Activated CD4-positive, alpha-beta memory T cell treated with anti-CD3 and anti-CD28 coated beads, Interleukin-2, amount 10 ng/mL, durations not matched to agents 7 days and 5 days (primary cell): ENCODE measurements at regions not wholly inside any gene's neighbourhood (a gene's known extent, or its start where the extent isn't known, plus 50 kb on each side); places are given as distances from the start of the nearest gene placed in this dataset.

Experiments
- CTCF ChIA-PET: fragments of 350-600 bp; sonication (Branson Sonifier 250); formaldehyde crosslinking; loops from one replicate; lab custom pipeline; 2021; ENCODE audit warnings: antibody characterized with exemption, inconsistent platforms; lab: Charles Lee
- POLR2A ChIA-PET: fragments of 350-600 bp; sonication (Branson Sonifier 250); formaldehyde crosslinking; loops from one replicate; lab custom pipeline; 2021; ENCODE audit warnings: antibody characterized with exemption; lab: Charles Lee
- DNase-seq: peaks from one replicate; pipeline ENCODE4 v3.0.0-alpha.2; 2020
- H3K27ac Mint-ChIP-seq: one replicate; pipeline ENCODE4 v1.8.0; 2021; ENCODE audit warnings: mild to moderate bottlenecking, mixed read lengths
- H3K27me3 Mint-ChIP-seq: one replicate; pipeline ENCODE4 v1.8.0; 2021; ENCODE audit warnings: mixed read lengths
- H3K36me3 Mint-ChIP-seq: one replicate; pipeline ENCODE4 v1.8.0; 2021; ENCODE audit warnings: low read depth, mixed read lengths
- H3K4me1 Mint-ChIP-seq: one replicate; pipeline ENCODE4 v1.8.0; 2021; ENCODE audit warnings: mixed read lengths
- H3K4me3 Mint-ChIP-seq: one replicate; pipeline ENCODE4 v1.8.0; 2021; ENCODE audit warnings: mild to moderate bottlenecking, mixed read lengths
- H3K9me3 Mint-ChIP-seq: one replicate; pipeline ENCODE4 v1.8.0; 2021; ENCODE audit warnings: mixed read lengths

DNA sequence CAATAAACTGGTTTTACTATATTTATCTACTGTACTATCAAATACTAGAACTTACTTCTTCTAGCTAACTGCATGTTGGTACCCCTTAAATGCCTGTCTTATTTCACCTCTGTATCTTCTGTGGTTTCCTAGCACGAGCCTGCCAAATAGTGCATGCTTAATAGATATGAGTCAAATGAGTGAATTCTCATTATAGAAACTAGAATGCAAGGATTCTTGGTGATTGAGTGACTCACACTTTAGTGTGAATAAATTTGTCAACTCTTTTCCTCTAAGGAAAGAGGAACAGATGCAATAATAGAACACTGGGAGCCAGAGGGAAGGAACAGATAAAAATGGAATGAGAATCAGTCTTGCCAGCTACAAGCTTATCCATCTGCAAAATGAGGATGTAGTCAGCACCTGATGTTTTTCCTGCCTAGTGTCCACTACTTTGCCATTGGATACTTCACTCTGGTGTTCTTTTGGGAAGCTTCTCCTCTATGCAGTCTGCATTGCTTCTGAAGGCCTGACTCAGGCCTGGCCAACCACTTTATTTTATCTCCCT, 189.1 kb upstream of the CADPS start:
- H3K27me3 Mint-ChIP-seq, result no peaks in the 10 kb centered on the region
- POLR2A ChIA-PET, result no interaction called here
- CTCF ChIA-PET, result no interaction called here
- no peaks in the 10 kb centered on the region for H3K36me3 Mint-ChIP-seq
- H3K9me3 Mint-ChIP-seq, result peaks cover 4% of the 10 kb centered on the region
- H3K4me1 Mint-ChIP-seq, result no peaks in the 10 kb centered on the region
- no peak overlapping the region for H3K4me3 Mint-ChIP-seq
- no peak for DNase-seq
- H3K27ac Mint-ChIP-seq, result no peak overlapping the region

GRCh38 chr3:63067999-63068645, 192.9 kb upstream of the CADPS start:
- Mint-ChIP-seq H3K27ac (no peak overlapping the region), H3K27me3 (no peaks in the 10 kb centered on the region), H3K4me3 (no peak overlapping the region), H3K4me1 (no peaks in the 10 kb centered on the region), H3K36me3 (no peaks in the 10 kb centered on the region), H3K9me3 (peaks cover 4% of the 10 kb centered on the region)
- POLR2A ChIA-PET, result no interaction called here
- CTCF ChIA-PET, result no interaction called here
- DNase-seq, result no peak

- H3K27me3 Mint-ChIP-seq, result no peaks in the 10 kb centered on the region
- no peaks in the 10 kb centered on the region for H3K36me3 Mint-ChIP-seq
Observed at GRCh38 chr3:63069806-63070475, 194.7 kb upstream of the CADPS start.

DNA sequence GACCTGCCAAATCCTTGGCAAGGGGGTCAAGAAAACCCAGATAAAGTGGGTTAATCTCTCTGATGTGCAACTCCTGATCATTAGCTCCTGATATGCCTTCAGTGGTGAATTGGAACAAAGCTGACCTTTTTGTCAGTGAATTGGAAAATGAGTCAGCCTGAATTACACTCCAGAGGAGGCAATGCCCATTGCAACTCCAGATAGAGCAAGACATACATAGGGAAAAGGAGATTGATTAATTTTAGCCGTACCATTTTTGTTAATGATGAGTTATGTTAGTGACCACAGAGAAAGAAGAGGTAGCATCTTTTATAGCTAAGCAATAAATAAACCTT, 195.2 kb upstream of the CADPS start:
- Mint-ChIP-seq H3K4me1 (no peaks in the 10 kb centered on the region), H3K9me3 (peaks cover 4% of the 10 kb centered on the region), H3K4me3 (no peak overlapping the region), H3K27me3 (no peaks in the 10 kb centered on the region), H3K27ac (no peak overlapping the region), H3K36me3 (no peaks in the 10 kb centered on the region)
- ChIA-PET CTCF (no interaction called here), POLR2A (no interaction called here)
- DNase-seq, result no peak

More at GRCh38 chr3:63069806-63070475, 194.7 kb upstream of the CADPS start:
- ChIA-PET POLR2A (no interaction called here), CTCF (no interaction called here)
- Mint-ChIP-seq H3K4me1 (no peaks in the 10 kb centered on the region), H3K27ac (no peak overlapping the region), H3K9me3 (peaks cover 4% of the 10 kb centered on the region), H3K4me3 (no peak overlapping the region)
- no peak for DNase-seq

GRCh38 chr3:63076357-63076756, 201.1 kb upstream of the CADPS start:
- Mint-ChIP-seq H3K27ac (no peak overlapping the region), H3K9me3 (no peaks in the 10 kb centered on the region), H3K4me3 (no peak overlapping the region), H3K4me1 (no peaks in the 10 kb centered on the region), H3K36me3 (no peaks in the 10 kb centered on the region), H3K27me3 (no peaks in the 10 kb centered on the region)
- CTCF ChIA-PET, result no interaction called here
- DNase-seq, result no peak
- POLR2A ChIA-PET, result no interaction called here

DNA sequence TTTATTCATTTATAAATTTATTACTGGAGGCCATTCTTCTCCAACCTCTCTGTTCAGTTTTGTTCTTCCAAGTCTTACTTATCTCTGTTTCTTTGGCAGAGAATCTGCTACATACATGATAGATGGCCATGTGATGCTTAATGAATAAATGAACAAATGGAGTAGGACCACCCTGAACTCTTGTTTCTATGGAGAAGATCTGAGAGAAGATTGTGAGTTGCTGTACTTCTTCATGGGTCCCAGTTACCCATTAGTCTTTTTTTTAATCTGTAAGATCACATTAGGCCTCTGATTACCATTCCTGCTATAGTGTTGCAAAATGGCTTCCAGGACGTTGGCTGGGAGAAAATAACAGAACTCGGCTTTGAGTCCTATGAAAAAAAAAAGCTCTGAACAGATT, 191.9 kb upstream of the SYNPR start:
- H3K4me1 Mint-ChIP-seq, result no peaks in the 10 kb centered on the region
- no peak overlapping the region for H3K27ac Mint-ChIP-seq
- no peaks in the 10 kb centered on the region for H3K27me3 Mint-ChIP-seq
- no peaks in the 10 kb centered on the region for H3K9me3 Mint-ChIP-seq
- H3K36me3 Mint-ChIP-seq, result no peaks in the 10 kb centered on the region
- ChIA-PET POLR2A (no interaction called here), CTCF (no interaction called here)
- no peak for DNase-seq
- H3K4me3 Mint-ChIP-seq, result no peak overlapping the region

DNA sequence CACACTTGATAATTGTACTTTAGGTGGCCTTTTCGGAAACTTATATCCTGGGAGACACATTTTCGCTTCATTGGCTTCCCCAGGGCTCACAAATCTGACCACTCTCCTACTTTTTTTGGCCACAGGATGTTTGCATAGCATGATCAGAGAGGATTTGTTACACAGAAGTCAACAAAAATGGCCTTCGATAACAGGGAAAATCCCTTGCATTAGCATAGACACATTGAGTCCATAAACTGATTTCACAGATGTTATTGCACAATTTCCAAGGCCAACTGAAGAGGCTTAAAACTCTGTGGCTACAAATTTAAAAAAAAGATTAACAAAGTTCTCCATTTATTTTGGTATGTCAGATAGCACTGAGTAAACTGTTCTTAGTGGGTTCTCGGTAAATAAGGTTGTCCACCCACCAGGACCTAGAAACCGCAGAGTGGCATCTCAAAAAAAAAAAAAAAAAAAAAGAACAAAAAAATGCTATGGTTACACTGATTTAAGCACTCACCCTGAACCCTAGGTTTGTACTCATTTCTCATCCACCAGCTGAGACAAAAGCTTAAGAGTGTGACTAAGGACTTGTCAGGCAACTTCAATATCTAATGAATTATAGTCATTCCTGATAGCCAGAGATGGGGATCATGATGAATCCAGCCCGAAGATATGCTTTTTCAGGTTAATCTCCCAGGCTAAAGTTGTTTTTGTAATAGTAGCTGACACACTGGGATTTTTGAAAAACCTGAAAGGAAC, 188.9 kb upstream of the SYNPR start:
- ChIA-PET CTCF (no interaction called here), POLR2A (no interaction called here)
- H3K27me3 Mint-ChIP-seq, result no peaks in the 10 kb centered on the region
- no peak overlapping the region for H3K4me3 Mint-ChIP-seq
- H3K36me3 Mint-ChIP-seq, result no peaks in the 10 kb centered on the region
- H3K27ac Mint-ChIP-seq, result no peak overlapping the region
- no peak for DNase-seq
- no peaks in the 10 kb centered on the region for H3K4me1 Mint-ChIP-seq
- H3K9me3 Mint-ChIP-seq, result no peaks in the 10 kb centered on the region

DNA sequence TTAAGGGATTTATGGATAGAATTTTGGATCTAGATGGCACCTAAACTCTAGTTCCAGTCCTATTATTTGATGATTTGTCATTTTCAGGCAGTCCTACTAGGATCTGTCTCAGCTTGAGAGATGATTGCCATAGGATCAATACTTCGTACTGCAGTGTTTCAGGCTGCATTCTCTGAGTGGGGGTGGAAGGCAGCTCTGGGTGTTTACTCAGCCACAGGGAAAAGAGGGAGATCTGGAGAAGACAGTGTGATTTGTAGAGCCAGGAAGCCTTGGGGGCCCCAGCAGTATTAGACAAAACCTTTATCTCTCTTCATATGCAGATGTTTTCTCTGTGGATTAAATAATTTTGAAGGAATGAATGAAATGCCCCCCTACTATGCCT, 188.4 kb upstream of the SYNPR start:
- CTCF ChIA-PET, result no interaction called here
- POLR2A ChIA-PET, result no interaction called here

DNA sequence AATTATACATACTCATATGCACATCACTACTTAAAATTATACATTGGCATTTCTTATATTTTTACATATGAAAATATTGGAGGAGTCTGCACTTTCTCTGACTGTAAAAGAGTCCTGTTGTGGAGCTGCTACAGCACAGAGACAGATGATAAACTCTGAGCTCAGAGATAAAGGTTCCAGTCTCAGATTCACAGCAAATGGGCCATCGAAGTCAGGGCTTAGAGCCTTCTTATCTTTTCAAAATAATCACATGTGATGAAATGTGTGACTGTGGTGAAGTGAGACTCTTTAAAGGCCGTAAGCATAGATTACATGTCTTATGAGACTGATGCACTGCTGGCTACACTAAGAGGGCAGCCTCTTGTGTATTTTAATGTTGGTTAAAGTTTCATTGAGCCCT, 187.5 kb upstream of the SYNPR start:
- H3K27me3 Mint-ChIP-seq, result no peaks in the 10 kb centered on the region
- DNase-seq, result no peak
- H3K36me3 Mint-ChIP-seq, result no peaks in the 10 kb centered on the region
- POLR2A ChIA-PET, result no interaction called here
- no peak overlapping the region for H3K27ac Mint-ChIP-seq
- H3K4me3 Mint-ChIP-seq, result no peak overlapping the region
- no peaks in the 10 kb centered on the region for H3K9me3 Mint-ChIP-seq
- CTCF ChIA-PET, result no interaction called here
- no peaks in the 10 kb centered on the region for H3K4me1 Mint-ChIP-seq

More for the DNA sequence above, 188.4 kb upstream of the SYNPR start:
- no peaks in the 10 kb centered on the region for H3K27me3 Mint-ChIP-seq
- H3K4me3 Mint-ChIP-seq, result no peak overlapping the region
- H3K4me1 Mint-ChIP-seq, result no peaks in the 10 kb centered on the region
- no peak for DNase-seq
- no peak overlapping the region for H3K27ac Mint-ChIP-seq
- no peaks in the 10 kb centered on the region for H3K36me3 Mint-ChIP-seq
- H3K9me3 Mint-ChIP-seq, result no peaks in the 10 kb centered on the region

- ChIA-PET CTCF (no interaction called here), POLR2A (no interaction called here)
- DNase-seq, result no peak
- no peaks in the 10 kb centered on the region for H3K4me1 Mint-ChIP-seq
- peaks cover 2% of the 10 kb centered on the region for H3K9me3 Mint-ChIP-seq
- H3K36me3 Mint-ChIP-seq, result no peaks in the 10 kb centered on the region
- no peaks in the 10 kb centered on the region for H3K27me3 Mint-ChIP-seq
- H3K4me3 Mint-ChIP-seq, result no peak overlapping the region
- no peak overlapping the region for H3K27ac Mint-ChIP-seq
Observed at GRCh38 chr3:63092515-63092914, 185.6 kb upstream of the SYNPR start.

DNA sequence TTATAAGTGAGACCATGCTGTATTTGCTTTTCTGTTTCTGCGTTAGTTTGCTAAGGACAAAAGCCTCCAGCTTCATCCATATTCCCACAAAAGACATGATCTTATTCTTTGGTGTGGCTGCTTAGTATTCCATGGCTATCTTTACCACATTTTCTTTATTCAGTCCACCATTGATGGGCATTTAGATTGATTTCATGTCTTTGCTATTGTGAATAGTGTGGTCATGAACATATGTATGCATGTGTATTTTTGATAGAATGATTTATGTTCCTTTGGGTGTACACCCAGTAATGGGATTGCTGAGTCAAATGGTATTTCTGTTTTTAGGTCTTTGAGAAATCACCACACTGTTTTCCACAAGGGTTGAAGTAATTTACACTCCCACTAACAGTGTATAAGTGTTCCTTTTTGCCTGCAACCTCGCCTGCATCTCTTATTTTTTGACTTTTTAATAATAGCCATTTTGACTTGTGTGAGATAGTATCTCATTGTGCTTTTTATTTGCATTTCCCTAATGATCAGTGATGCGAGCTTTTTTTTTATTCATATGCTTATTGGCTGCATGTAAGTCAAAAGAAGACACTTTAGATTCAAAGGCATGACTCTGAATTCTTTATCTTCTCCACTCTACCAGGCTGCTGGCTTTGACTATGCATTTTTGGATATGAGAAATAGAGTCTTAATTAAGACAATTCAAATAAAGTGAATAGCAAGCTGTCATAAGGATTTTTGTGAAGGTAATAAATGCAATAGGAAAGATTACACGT, 183.3 kb upstream of the SYNPR start:
- H3K4me3 Mint-ChIP-seq, result no peak overlapping the region
- H3K9me3 Mint-ChIP-seq, result peaks cover 7% of the 10 kb centered on the region
- no peaks in the 10 kb centered on the region for H3K4me1 Mint-ChIP-seq
- DNase-seq, result no peak
- H3K27ac Mint-ChIP-seq, result no peak overlapping the region
- no peaks in the 10 kb centered on the region for H3K27me3 Mint-ChIP-seq
- no peaks in the 10 kb centered on the region for H3K36me3 Mint-ChIP-seq
- CTCF ChIA-PET, result no interaction called here
- POLR2A ChIA-PET, result no interaction called here

GRCh38 chr3:63096248-63097058, 181.7 kb upstream of the SYNPR start:
- H3K4me1 Mint-ChIP-seq, result no peaks in the 10 kb centered on the region
- H3K27me3 Mint-ChIP-seq, result no peaks in the 10 kb centered on the region
- CTCF ChIA-PET, result no interaction called here
- no peak for DNase-seq
- H3K36me3 Mint-ChIP-seq, result no peaks in the 10 kb centered on the region
- POLR2A ChIA-PET, result no interaction called here
- no peak overlapping the region for H3K27ac Mint-ChIP-seq
- H3K9me3 Mint-ChIP-seq, result peaks cover 7% of the 10 kb centered on the region
- no peak overlapping the region for H3K4me3 Mint-ChIP-seq
